Ishikawa (cell line): ENCODE measurements at regions not wholly inside any gene's neighbourhood (a gene's known extent, or its start where the extent isn't known, plus 50 kb on each side); places are given as distances from the start of the nearest gene placed in this dataset.

Experiments
- CEBPB ChIP-seq: IDR thresholded peaks from 2 replicates; pipeline ENCODE4 v1.6.1; 2012
- CREB1 ChIP-seq: IDR thresholded peaks from 2 replicates; pipeline ENCODE4 v1.6.1; 2012; ENCODE audit warnings: low read depth
- EGR1 ChIP-seq: IDR thresholded peaks from 2 replicates; pipeline ENCODE4 v1.6.1; 2012
- EP300 ChIP-seq: IDR thresholded peaks from 2 replicates; pipeline ENCODE4 v1.6.1; 2012; ENCODE audit warnings: borderline replicate concordance
- FOXM1 ChIP-seq: IDR thresholded peaks from 2 replicates; pipeline ENCODE4 v1.6.1; 2012; ENCODE audit warnings: low read depth, borderline replicate concordance
- NFIC ChIP-seq: IDR thresholded peaks from 2 replicates; pipeline ENCODE4 v1.6.1; 2012
- RAD21 ChIP-seq: IDR thresholded peaks from 2 replicates; pipeline ENCODE4 v1.6.1; 2012; ENCODE audit warnings: low read depth
- TAF1 ChIP-seq: IDR thresholded peaks from 2 replicates; pipeline ENCODE4 v1.6.1; 2012; ENCODE audit warnings: low read depth, mild to moderate bottlenecking
- TCF12 ChIP-seq: IDR thresholded peaks from 2 replicates; pipeline ENCODE4 v1.6.1; 2012; ENCODE audit warnings: low read depth
- TEAD4 ChIP-seq: IDR thresholded peaks from 2 replicates; pipeline ENCODE4 v1.6.1; 2012
- USF1 ChIP-seq: IDR thresholded peaks from 2 replicates; pipeline ENCODE4 v1.6.1; 2012
- YY1 ChIP-seq: IDR thresholded peaks from 2 replicates; pipeline ENCODE4 v1.6.1; 2012; ENCODE audit warnings: low read depth
- ZBTB7A ChIP-seq: IDR thresholded peaks from 2 replicates; pipeline ENCODE4 v1.6.1; 2012; ENCODE audit warnings: low read depth
- TF ChIP-seq, protein P1 (sequence below): IDR thresholded peaks from 2 replicates; pipeline ENCODE4 v1.6.1; 2012
- TF ChIP-seq, protein P2 (sequence below): IDR thresholded peaks from 2 replicates; pipeline ENCODE4 v1.6.1; 2012; ENCODE audit warnings: low read depth, mild to moderate bottlenecking

DNA sequence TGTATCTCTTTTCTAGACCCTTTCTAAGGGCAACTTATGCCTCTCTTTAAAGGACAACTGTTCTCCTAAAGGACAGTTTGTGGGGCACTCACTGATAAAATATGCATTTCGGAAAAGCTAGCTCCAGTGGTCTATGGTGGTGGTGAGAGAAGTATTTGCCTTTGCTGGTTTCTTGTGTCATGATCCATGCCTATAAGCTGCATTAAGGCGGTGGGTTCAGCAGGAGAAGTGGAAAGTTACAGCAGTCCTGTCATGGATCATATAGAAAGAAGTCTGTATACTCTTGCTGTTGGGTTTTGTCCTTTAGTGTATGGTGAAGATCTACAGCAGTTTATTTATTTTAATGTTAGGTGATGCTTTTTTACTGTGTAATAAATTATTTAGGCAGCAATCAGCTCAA, 563.9 kb upstream of the PSMD7 start:
- TF ChIP-seq EP300 (no peak), ZBTB7A (no peak), TCF12 (no peak), EGR1 (no peak)
- TF ChIP-seq, protein P1, sequence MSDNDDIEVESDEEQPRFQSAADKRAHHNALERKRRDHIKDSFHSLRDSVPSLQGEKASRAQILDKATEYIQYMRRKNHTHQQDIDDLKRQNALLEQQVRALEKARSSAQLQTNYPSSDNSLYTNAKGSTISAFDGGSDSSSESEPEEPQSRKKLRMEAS: no peak

DNA sequence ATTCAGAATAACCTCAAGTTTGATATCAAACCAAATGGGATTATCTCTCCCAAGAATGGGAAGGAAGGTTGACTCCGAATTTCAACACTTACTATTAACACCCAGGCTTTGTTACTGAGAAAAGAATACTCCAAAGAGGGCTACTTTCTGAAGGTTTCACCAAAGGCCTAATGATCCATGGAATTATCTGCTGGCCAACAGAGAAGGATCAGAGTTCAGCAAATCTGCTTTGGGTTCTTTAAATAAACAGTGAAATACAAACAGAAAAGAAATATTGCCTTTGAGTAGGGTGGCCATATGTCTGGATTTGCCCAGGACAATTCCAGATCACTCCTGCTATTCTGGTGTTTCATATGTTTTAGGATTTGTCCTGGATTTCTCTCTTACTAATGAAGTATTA, 564.5 kb upstream of the PSMD7 start:
- no peak for TF ChIP-seq ZBTB7A
- no peak for TF ChIP-seq NFIC
- no peak for TF ChIP-seq YY1
- TF ChIP-seq CREB1: no peak
- no peak for TF ChIP-seq CEBPB
- TF ChIP-seq USF1: no peak
- TF ChIP-seq EP300: no peak
- no peak for TF ChIP-seq TEAD4
- TF ChIP-seq, protein P1: no peak
- no peak for TF ChIP-seq EGR1
- TF ChIP-seq, protein P2, sequence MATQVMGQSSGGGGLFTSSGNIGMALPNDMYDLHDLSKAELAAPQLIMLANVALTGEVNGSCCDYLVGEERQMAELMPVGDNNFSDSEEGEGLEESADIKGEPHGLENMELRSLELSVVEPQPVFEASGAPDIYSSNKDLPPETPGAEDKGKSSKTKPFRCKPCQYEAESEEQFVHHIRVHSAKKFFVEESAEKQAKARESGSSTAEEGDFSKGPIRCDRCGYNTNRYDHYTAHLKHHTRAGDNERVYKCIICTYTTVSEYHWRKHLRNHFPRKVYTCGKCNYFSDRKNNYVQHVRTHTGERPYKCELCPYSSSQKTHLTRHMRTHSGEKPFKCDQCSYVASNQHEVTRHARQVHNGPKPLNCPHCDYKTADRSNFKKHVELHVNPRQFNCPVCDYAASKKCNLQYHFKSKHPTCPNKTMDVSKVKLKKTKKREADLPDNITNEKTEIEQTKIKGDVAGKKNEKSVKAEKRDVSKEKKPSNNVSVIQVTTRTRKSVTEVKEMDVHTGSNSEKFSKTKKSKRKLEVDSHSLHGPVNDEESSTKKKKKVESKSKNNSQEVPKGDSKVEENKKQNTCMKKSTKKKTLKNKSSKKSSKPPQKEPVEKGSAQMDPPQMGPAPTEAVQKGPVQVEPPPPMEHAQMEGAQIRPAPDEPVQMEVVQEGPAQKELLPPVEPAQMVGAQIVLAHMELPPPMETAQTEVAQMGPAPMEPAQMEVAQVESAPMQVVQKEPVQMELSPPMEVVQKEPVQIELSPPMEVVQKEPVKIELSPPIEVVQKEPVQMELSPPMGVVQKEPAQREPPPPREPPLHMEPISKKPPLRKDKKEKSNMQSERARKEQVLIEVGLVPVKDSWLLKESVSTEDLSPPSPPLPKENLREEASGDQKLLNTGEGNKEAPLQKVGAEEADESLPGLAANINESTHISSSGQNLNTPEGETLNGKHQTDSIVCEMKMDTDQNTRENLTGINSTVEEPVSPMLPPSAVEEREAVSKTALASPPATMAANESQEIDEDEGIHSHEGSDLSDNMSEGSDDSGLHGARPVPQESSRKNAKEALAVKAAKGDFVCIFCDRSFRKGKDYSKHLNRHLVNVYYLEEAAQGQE: no peak
- no peak for TF ChIP-seq TCF12
- TF ChIP-seq RAD21: no peak

DNA sequence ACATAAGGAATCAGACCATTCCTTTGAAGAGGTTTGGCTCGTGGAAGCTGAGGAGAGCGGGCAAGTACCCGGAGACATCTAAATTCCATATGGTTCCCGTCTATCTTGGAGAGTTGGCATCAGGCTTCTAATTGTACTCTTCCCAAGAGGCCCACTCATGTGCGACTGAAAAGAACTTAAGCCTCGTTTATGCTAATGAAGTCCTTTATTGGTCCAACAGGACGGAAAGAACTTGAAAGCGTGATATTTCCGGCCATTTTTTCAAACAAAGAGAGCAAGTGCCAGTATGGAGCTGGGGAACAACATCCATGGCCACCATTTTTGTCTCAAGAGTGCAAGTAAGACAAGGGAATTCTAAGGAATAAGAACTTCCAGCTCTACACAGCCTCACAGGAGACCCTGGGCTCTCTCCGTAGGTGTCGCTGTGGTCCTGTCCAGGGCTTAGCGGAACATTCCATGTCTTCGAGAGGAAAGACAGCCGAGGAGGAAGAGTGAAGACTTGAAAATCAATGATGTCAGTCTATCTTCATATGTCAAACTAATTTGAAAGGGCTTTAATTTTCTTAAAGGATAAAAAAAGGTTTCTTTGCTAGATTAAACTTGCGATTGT, 566.0 kb upstream of the PSMD7 start:
- TF ChIP-seq ZBTB7A (no peak), YY1 (no peak), TCF12 (no peak), TEAD4 (no peak), RAD21 (no peak; the same call in 1 of the 2 replicates), EP300 (no peak), EGR1 (no peak), TAF1 (no peak), USF1 (no peak), CREB1 (no peak)
- TF ChIP-seq, protein P1: no peak
- TF ChIP-seq, protein P2: no peak

DNA sequence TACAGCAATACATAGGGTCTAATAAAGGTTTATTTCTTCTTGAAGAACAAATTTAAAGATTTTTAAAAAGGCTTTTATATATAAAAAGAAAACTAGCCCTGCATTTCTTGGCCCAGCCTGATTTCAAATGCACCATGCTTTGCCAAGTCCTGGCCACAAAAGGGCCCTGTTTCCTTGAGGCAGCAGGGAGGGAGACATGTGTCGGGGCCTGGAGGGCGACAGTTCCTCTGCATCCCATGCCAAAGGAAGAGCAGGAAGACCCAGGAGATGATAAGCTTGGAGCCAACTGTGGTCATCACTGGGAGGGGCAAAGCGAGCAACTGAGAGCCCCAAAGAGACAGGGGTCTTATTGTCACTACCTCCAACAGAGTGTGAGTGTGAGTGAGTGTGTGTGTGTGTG, 571.5 kb upstream of the PSMD7 start:
- TF ChIP-seq RAD21: no peak
- TF ChIP-seq EGR1: no peak
- no peak for TF ChIP-seq ZBTB7A
- TF ChIP-seq TAF1: no peak
- no peak for TF ChIP-seq NFIC
- no peak for TF ChIP-seq TCF12
- no peak for TF ChIP-seq USF1
- TF ChIP-seq CREB1: no peak
- TF ChIP-seq, protein P1: no peak
- no peak for TF ChIP-seq YY1
- TF ChIP-seq EP300: no peak
- no peak for TF ChIP-seq FOXM1
- no peak for TF ChIP-seq TEAD4
- TF ChIP-seq, protein P2: no peak
